Stimulated activated CD4-positive, alpha-beta T cell treated with anti-CD3 and anti-CD28 coated beads, Interleukin-1b, Interleukin-23, amount 100 ng/mL, for 1 hour (primary cell): ENCODE measurements at regions not wholly inside any gene's neighbourhood (a gene's known extent, or its start where the extent isn't known, plus 50 kb on each side); places are given as distances from the start of the nearest gene placed in this dataset.
"Not testable (repeated sequence)": the region's sequence is repeated elsewhere in the genome, so short reads cannot be mapped to it uniquely, and the experiment has no call there.

Experiments
- DNase-seq, 2 donors: peaks; one replicate each; pipeline ENCODE4 v3.0.0-alpha.2; 2020; ENCODE audit warnings: low read depth in 2 of 2

DNA sequence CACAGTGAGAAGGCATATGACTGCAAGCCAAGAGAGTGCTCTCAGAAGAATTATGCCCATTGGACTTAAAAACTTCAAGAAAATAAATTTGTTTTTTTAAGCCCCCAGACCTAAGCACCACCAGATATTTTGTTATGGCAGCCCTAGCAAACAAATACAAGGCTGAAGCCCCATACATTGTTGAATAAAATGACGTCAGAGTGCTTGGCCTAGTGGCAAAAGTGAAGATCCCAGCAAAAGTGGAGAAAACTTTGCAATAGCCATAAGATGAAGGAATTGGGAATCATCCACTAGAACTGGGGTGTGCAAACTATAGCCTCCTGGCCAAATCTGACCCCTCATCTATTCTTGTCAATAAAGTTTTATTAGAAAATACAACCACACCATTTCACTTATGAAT lies 517.5 kb downstream of the IRS1 start:
- DNase-seq, result no peak

DNA sequence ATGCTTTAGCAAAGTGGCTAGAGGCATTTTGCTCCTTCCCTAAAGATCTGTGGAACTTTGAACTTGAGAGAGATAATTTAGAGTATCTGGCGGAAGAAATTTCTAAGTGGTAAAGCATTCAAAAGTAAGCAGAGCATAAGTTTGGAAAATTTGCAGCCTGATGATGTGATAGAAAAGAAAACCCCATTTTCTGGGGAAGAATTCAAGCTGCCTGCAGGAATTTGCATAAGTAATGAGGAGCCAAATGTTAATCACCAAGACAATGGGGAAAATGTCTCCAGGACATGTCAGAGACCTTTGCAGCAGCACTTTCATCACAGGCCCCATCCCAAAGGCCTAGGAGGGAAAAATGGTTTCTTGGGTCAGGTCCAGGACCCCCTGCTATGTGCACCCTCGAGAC lies 519.5 kb downstream of the IRS1 start:
- not testable (repeated sequence) for DNase-seq

DNA sequence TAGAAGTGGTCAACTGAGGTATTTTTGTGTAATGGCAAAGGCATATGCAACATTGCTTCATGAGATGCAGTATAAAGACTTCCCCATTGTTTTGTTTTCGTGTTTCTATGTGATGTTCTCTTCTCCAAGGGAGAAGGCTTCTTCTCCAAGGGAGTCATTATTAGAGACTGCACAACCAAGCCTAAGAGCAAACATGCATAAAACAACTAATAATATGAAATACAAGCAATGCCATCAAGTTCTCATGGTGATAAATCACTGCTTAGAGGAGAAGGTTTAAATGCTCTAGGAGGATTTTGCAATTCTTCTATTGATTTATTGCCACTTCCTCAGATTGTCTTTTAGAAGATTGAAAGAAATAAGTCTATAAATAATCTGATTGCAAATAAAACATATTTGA lies 524.4 kb downstream of the IRS1 start:
- no peak for DNase-seq

- DNase-seq, result no peak
Measured at GRCh38 chr2:226274143-226274542, 525.5 kb downstream of the IRS1 start.

DNA sequence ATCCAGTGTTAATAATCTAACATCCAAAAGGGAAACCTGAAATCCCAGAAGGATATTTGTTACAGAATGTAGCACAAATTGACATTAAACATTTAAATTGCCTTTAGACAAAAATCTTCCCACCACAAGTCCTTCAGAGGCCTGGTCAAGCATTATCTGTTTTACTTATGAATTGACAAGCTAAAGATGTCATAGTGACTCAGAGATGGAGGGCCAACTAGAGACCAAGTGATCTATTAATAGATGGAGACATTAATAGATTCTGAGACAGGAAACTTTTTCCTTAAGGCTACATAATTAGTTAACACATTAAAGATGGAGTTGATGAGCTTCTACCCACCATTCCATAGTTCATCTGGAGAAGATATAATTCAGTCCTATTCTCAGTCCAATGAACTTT lies 526.2 kb downstream of the IRS1 start:
- DNase-seq, result no peak

- no peak for DNase-seq
Measured at GRCh38 chr2:226272435-226272834, 527.2 kb downstream of the IRS1 start.

DNA sequence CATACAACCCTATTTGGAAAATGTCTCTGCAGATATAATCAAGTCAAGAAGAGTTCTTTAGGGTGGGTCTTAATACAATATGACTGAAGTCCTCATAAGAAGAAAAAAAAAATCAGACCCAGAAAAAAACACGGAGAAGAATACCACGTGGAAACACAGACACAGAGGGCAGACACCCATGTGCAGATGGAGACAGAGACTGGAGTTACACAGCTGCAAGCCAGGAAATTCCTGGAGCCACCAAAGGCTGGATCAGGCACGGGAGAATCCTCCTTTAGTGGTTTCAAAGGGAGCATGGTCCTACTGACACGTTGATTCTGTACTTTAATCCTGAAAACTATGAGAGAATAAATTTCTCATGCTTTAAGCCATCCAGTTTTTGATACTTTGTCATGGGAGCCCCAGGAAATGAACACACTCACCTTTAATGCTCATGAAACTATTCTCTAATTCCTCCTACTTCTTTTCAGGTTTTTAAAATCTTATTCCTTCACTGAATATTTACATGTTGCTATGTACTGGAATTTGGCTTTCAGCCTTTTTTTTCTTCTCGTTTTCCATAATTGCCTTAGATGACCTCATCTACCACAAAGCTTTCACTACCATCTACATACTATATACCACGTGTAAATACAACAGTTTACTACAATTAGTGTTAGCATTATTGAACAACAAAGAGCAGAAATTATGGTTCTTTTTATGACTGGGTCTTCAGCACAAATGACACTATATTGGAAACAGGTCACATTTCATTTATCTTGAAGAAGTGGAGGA lies 529.1 kb downstream of the IRS1 start:
- no peak for DNase-seq

- no peak for DNase-seq
Measured at GRCh38 chr2:226267516-226268289, 531.9 kb downstream of the IRS1 start.

- no peak for DNase-seq
Measured at GRCh38 chr2:226256709-226257376, 542.8 kb downstream of the IRS1 start.

GRCh38 chr2:226256237-226256636 lies 543.4 kb downstream of the IRS1 start:
- DNase-seq, result no peak

DNA sequence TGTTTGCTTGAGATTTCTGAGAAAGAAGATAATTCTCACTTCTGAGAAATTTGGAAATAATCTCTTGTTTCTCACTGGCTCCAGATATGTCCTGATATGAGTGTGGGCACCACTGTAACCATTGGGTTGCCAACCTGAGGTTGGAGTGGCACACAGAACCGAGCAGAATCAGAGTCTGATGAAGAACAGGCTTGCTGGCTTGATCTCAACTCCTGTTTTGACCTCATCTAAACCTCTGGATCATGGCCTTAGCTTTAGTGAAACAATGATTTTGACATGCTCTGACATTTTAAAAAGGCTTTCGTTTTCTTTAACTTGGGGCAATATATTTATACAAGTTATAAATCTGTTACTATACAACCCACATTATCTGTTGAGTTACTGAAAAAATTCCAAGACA lies 548.0 kb downstream of the IRS1 start:
- DNase-seq, result no peak

DNA sequence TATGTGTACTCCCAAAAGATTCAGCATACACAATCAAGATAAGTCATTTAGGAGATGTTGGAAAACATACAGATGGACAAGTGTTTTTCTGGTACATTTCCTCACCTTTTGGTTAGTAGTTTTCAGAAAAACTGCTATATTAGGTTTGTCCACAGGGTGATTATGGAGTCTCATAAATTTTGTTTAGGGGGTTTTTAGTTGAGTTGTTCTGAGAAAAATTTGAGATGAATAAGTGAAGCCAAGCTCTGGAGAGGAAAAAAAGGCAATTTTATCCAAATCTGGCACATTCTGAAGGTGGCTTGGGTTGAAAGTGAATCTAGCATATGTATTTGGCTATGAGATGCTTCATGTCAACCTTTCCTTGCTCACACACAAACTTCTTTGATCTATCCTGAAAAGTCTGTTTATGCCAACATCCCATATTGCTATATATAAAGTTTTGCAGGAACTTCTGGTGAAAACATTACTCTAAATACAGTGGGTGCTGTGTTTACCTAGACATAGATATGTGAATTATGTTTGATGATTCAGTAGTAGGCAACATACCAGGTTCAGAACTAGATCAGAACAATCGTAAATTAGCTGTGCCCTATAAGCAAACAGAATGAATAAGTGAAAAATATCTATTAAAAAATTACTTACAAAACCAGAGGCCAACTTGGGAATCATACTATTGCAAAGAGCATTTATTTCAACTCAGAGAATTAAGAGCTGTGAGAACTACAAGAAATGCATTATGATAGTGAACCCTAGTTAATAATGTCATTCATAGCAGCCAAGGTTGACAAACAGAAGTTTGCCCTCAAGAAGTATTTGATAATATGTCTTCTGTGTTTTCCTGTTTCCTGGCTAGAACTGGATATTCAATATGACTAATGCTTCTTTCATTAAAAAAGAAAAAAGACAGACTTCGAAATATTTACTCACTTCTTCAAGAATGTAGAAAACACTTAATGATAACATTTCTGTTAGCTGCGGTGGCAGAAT lies 552.0 kb downstream of the IRS1 start:
- no peak for DNase-seq

- no peak for DNase-seq
Measured at GRCh38 chr2:226234187-226234586, 565.4 kb downstream of the IRS1 start.

DNA sequence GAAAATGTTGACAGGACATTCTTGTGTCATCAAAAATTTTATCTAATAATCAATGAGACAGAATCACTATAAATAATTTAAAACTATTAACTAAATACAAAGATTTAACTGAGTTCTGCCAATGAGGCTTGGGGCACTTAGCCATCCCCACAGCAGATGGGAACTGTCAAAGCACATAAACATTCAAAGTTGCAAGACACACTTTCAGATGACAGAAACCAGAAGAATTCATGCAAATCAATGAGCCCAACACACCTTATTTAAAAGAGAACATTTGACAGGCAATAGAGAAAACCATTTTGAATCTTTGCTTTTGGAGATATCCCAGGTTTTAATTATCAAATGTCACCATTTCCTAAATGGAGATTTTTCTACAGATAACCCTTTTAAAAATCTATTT lies 566.2 kb downstream of the IRS1 start:
- DNase-seq, result no peak

DNA sequence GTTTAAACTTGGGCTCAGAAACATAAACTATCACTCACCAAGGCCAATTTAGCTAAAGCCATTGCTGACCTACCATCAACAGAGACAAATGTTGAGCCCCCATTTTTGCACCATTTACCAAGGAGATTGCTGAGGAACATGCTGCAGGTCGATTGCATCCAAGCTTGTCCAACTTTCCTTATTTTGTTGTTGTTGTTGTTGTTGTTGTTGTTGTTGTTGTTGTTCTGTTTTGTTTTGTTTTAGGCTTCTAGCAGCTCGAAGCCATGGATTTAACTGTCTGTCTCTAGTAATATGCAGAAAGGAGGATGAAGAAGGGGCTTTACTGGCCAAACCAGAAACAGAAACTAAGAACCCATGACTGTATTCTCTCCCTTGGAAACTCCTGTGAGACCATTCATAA lies 571.5 kb downstream of the IRS1 start:
- DNase-seq, result no peak

GRCh38 chr2:226227341-226227740 lies 572.3 kb downstream of the IRS1 start:
- DNase-seq, result no peak

DNA sequence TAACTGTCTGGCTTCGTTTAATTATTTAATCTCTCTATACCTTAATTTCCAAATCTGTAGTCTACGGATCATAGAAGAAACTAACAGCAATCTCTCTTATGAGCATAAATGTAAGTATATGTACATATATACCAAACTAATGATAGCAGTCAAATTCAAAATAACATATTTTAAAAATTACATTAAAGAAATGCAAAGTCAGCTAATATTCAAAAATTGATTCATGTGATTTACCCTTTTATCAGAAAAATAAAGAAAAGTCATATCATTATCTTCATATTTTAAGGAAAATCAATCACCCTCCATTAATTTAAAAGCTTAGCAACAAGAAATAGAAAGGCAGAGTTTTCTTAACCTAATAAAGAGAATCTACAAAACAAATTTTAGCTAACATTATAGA lies 575.9 kb downstream of the IRS1 start:
- DNase-seq, result no peak

- no peak for DNase-seq
Measured at GRCh38 chr2:226220511-226220910, 579.1 kb downstream of the IRS1 start.

- DNase-seq, result no peak
Measured at GRCh38 chr2:226217191-226217590, 582.4 kb downstream of the IRS1 start.

GRCh38 chr2:226216575-226216974 lies 583.0 kb downstream of the IRS1 start:
- no peak for DNase-seq

DNA sequence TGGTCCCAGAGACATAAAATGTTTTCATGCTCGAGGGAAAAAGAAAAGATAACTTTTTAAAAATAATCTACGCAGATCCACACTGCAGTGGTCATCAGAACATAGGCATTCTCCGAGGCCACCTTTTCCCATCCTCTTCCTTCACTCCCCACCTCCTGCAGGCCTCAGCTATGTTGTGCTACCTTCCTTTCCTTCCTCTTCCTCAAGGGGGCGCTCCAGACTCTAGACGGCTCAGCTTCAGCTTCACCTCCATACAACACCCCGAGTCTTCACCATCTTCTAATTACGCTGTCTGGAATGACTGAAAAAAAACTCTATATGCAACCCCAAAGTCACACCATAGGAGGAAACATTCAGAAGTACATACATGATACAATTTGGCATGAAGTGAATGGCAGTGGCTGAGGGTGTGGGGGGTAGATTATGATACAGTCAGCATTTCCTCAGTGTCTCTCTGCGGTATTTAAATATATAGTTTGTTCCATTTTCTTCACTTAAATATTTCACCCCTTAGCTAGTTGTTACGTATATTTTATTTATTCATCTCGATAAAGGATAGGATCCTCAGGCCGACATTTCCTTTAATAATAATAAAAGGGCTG lies 583.6 kb downstream of the IRS1 start:
- peak; percentile 13 to 32 for DNase-seq
